ENCODE measurements at regions not wholly inside any gene's neighbourhood (a gene's known extent, or its start where the extent isn't known, plus 50 kb on each side); places are given as distances from the start of the nearest gene placed in this dataset.

DNA sequence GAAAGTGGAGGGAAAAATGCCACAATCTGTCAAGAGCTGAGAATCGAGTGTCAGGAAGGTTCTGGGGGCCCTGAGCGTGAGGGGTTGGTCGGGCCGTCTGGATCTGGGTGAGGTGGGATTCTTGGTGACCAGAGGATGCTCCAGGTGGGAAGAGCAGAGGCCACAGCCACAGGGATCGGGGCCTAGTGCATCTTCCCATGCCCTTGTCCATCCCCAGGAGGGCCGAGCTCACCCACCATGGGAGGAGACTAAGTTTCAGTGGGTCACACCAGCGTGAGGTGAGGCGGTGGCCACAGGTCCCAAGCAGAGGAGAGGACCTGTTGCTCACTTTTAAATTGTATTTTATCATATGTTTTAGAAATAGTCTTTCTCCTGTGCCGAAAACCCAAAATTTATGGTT lies 70.0 kb downstream of the TMEM18 start:
- no peak overlapping the region for H3K4me3 ChIP-seq (replicated peaks; ENCODE audit: low read depth, low read length)
- DNase-seq (ENCODE audit: extremely low read depth, low read depth): no peak
- TF ChIP-seq, protein P1, sequence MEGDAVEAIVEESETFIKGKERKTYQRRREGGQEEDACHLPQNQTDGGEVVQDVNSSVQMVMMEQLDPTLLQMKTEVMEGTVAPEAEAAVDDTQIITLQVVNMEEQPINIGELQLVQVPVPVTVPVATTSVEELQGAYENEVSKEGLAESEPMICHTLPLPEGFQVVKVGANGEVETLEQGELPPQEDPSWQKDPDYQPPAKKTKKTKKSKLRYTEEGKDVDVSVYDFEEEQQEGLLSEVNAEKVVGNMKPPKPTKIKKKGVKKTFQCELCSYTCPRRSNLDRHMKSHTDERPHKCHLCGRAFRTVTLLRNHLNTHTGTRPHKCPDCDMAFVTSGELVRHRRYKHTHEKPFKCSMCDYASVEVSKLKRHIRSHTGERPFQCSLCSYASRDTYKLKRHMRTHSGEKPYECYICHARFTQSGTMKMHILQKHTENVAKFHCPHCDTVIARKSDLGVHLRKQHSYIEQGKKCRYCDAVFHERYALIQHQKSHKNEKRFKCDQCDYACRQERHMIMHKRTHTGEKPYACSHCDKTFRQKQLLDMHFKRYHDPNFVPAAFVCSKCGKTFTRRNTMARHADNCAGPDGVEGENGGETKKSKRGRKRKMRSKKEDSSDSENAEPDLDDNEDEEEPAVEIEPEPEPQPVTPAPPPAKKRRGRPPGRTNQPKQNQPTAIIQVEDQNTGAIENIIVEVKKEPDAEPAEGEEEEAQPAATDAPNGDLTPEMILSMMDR (IDR thresholded peaks at IDR 0.05; ENCODE audit: low read depth, low read length, missing control alignments): no peak

DNA sequence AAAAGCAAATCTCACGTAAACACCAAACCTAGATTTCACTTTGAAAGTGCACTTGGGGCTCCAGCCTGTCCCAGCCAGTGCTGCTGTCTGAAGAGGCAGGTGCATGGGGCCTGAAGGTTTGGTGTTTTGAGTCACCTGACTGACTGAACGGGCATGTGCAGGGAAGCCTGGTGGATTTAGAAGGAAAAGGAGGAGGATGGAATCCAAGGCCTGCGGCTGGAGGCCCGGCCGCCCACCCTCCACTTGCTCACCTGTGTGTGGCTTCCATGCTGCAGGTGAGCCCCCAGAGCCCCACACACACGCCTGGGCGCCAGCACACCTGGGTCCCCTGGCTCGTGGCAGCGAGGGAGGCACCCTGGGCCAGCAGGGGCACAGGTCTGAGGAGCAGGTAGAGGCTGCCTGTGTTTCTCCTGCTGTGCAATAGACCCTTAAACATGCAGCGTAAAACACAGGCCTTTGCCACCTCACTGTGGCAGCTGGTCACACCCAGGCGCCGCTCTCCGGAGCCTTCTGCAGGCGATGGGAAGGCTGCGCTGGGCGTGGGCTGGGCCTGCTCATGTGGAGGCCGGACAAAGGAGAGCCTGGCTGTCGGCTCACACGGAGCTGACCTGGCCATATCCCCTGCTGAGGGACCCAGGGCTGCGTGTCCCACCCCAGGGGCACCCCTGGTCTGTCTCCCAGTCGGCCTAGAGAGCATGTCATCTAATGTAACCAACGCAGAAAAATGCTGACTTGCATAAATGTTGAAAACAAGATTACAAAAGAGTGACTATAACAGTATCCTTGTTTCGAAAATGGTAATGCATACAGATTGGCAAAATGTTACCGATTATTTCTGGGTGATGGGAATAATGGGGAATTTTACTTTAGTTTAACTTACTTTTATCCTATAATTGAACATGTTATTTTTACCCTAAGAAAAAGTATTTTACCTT lies 71.3 kb downstream of the TMEM18 start:
- DNase-seq (ENCODE audit: extremely low read depth, low read depth): no peak
- TF ChIP-seq, protein P1 (IDR thresholded peaks at IDR 0.05; ENCODE audit: low read depth, low read length, missing control alignments): no peak
- no peak overlapping the region for H3K4me3 ChIP-seq (replicated peaks; ENCODE audit: low read depth, low read length)

DNA sequence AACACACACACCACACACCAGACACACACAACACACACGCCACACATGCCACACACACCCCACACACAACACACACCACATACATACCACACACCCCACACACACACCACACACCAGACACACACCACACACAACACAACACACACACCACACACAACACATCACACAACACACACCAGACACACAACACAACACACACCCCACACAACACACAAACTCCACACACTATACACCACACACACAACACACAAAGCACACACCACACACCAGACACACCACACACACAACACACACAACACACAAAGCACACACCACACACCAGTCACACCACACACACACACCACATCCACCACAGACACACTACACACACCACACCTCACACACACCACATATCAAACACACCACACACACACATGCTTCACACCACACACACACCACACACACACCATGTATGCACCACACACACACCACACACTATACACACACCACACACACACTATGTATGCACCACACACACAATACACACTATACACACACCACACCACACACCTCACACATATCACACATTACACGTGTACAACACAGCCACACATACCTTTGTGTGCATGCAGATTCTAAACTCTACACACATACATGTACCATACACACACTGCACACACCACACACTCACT lies 72.2 kb downstream of the TMEM18 start:
- no peak overlapping the region for H3K4me3 ChIP-seq (replicated peaks; ENCODE audit: low read depth, low read length)
- TF ChIP-seq, protein P1 (IDR thresholded peaks at IDR 0.05; ENCODE audit: low read depth, low read length, missing control alignments): no peak
- no peak for DNase-seq (ENCODE audit: extremely low read depth, low read depth)

DNA sequence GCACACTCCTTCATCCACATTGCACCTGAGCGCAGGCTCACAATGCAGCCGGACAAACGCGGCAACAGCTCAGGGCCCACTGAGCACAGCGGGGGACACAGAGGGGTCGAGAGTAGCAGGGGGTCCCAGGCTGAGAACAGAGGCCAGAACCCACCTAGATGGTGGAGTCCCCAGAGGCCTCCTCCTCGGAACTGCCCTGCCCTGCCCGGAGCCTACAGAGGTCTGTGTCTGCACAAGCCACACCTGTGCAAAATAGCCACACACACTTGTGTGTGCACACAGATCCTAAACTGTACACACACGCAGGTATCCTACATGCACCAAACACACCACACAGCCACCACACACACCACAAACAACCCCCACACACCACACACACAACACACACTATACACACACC lies 72.8 kb downstream of the TMEM18 start:
- TF ChIP-seq, protein P1 (IDR thresholded peaks at IDR 0.05; ENCODE audit: low read depth, low read length, missing control alignments): no peak
- DNase-seq (ENCODE audit: extremely low read depth, low read depth): no peak
- no peak overlapping the region for H3K4me3 ChIP-seq (replicated peaks; ENCODE audit: low read depth, low read length)

DNA sequence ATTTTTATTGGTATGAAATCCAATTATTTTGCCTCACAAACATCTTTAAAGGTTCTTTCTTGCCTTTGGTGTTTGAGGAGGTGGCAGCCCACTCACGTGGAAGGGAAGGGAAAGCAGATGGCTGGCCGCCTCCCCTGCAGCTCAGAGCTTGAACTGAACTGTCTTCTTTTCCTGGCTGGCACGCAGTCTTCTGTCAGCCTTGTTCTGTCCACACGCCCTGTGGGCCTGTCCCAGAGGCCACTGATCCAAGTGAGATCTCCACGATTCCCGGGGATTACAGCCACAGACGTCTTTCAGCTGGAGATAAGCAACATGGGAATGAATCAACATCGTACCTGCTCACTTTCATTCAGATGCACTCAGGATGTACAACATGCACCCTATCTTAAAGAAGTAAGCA lies 73.3 kb downstream of the TMEM18 start:
- no peak for DNase-seq (ENCODE audit: extremely low read depth, low read depth)
- H3K4me3 ChIP-seq (replicated peaks; ENCODE audit: low read depth, low read length): no peak overlapping the region
- TF ChIP-seq, protein P1 (IDR thresholded peaks at IDR 0.05; ENCODE audit: low read depth, low read length, missing control alignments): no peak

- no peak overlapping the region for H3K4me3 ChIP-seq (replicated peaks; ENCODE audit: low read depth, low read length)
- no peak for DNase-seq (ENCODE audit: extremely low read depth, low read depth)
- TF ChIP-seq, protein P1 (IDR thresholded peaks at IDR 0.05; ENCODE audit: low read depth, low read length, missing control alignments): no peak
These were observed 73.8 kb downstream of the TMEM18 start for GRCh38 chr2:603427-603826.
